Fibroblast of mammary gland (primary cell): ENCODE measurements at regions not wholly inside any gene's neighbourhood (a gene's known extent, or its start where the extent isn't known, plus 50 kb on each side); places are given as distances from the start of the nearest gene placed in this dataset.

Experiments used
- DNase-seq: peaks from one replicate; pipeline ENCODE4 v3.0.0-alpha.2; 2010; ENCODE audit warnings: low read depth
- H3K4me3 ChIP-seq: 2 replicates; pipeline ENCODE4 v1.5.1; 2011; ENCODE audit warnings: low read depth, mild to moderate bottlenecking, low read length, moderate library complexity; ENCODE audit not compliant: control insufficient read depth
- CTCF ChIP-seq: conservative IDR thresholded peaks from 2 replicates; pipeline ENCODE4 v1.5.1; 2011; ENCODE audit warnings: low read depth, low read length, inconsistent platforms; ENCODE audit not compliant: control insufficient read depth, insufficient read depth

GRCh38 chr1:21341022-21341421 lies 50.8 kb upstream of the ECE1 start:
- no peak overlapping the region for H3K4me3 ChIP-seq
- no peak for TF ChIP-seq CTCF
- no peak for DNase-seq

GRCh38 chr1:21340230-21340945 lies 50.1 kb upstream of the ECE1 start:
- no peak for DNase-seq
- no peak overlapping the region for H3K4me3 ChIP-seq
- TF ChIP-seq CTCF, result no peak
